Muscle of back (tissue), 3 donors: ENCODE measurements at regions not wholly inside any gene's neighbourhood (a gene's known extent, or its start where the extent isn't known, plus 50 kb on each side); places are given as distances from the start of the nearest gene placed in this dataset.
"Not testable (repeated sequence)": the region's sequence is repeated elsewhere in the genome, so short reads cannot be mapped to it uniquely, and the experiment has no call there.

ENCODE experiments used
- DNase-seq, 3 donors: peaks; one replicate each; pipeline versions ENCODE4 v3.0.0 to v3.0.0-alpha.2; 2013

- DNase-seq = no peak
Measured at GRCh38 chr3:78511840-78512239, 1256.0 kb downstream of the ROBO1 start.

GRCh38 chr3:78512786-78513185 is 1255.0 kb downstream of the ROBO1 start:
- not testable (repeated sequence) for DNase-seq

- DNase-seq = no peak
Measured at GRCh38 chr3:78516437-78516836, 1251.4 kb downstream of the ROBO1 start.

GRCh38 chr3:78516937-78517336 is 1250.9 kb downstream of the ROBO1 start:
- DNase-seq = no peak

- no peak for DNase-seq
Measured at GRCh38 chr3:78517965-78518364, 1249.8 kb downstream of the ROBO1 start.

- DNase-seq = no peak
Measured at GRCh38 chr3:78519281-78519680, 1248.5 kb downstream of the ROBO1 start.

GRCh38 chr3:78529601-78530000 is 1238.2 kb downstream of the ROBO1 start:
- no peak for DNase-seq

- DNase-seq = no peak
Measured at GRCh38 chr3:78540485-78540884, 1227.3 kb downstream of the ROBO1 start.

GRCh38 chr3:78545827-78546226 is 1222.0 kb downstream of the ROBO1 start:
- DNase-seq = no peak
